ENCODE measurements at regions not wholly inside any gene's neighbourhood (a gene's known extent, or its start where the extent isn't known, plus 50 kb on each side); places are given as distances from the start of the nearest gene placed in this dataset.

- TF ChIP-seq, protein P1, sequence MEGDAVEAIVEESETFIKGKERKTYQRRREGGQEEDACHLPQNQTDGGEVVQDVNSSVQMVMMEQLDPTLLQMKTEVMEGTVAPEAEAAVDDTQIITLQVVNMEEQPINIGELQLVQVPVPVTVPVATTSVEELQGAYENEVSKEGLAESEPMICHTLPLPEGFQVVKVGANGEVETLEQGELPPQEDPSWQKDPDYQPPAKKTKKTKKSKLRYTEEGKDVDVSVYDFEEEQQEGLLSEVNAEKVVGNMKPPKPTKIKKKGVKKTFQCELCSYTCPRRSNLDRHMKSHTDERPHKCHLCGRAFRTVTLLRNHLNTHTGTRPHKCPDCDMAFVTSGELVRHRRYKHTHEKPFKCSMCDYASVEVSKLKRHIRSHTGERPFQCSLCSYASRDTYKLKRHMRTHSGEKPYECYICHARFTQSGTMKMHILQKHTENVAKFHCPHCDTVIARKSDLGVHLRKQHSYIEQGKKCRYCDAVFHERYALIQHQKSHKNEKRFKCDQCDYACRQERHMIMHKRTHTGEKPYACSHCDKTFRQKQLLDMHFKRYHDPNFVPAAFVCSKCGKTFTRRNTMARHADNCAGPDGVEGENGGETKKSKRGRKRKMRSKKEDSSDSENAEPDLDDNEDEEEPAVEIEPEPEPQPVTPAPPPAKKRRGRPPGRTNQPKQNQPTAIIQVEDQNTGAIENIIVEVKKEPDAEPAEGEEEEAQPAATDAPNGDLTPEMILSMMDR (IDR thresholded peaks at IDR 0.05; ENCODE audit: low read depth, low read length, missing input control) = no peak
- TF ChIP-seq JUND (IDR thresholded peaks at IDR 0.05) (no peak), NR2F2 (IDR thresholded peaks at IDR 0.05) (no peak)
Measured at GRCh38 chr15:62482785-62483429, 317.8 kb upstream of the C2CD4B start (continued).

- DNase-seq (ENCODE audit: low spot score) = peak; percentile 67
- 85% methylated on average over 4 of the region's 4 CpGs for WGBS
- TF ChIP-seq FOXA1 (IDR thresholded peaks at IDR 0.05) (no peak), GABPA (IDR thresholded peaks at IDR 0.05 in 1 of 2, conservative IDR thresholded peaks at IDR 0.05 in 1 of 2) (no peak), RAD21 (IDR thresholded peaks at IDR 0.05) (no peak), JUND (IDR thresholded peaks at IDR 0.05) (no peak), HNF4G (IDR thresholded peaks at IDR 0.05) (no peak), FOXA2 (IDR thresholded peaks at IDR 0.05) (no peak), EGR1 (IDR thresholded peaks at IDR 0.05; ENCODE audit: low read depth in 2 of 2) (no peak), NR2F2 (IDR thresholded peaks at IDR 0.05) (no peak), SP1 (IDR thresholded peaks at IDR 0.05) (no peak), RXRA (IDR thresholded peaks at IDR 0.05) (no peak), TAF1 (conservative IDR thresholded peaks at IDR 0.05) (no peak), ZBTB33 (IDR thresholded peaks at IDR 0.05) (no peak), YY1 (IDR thresholded peaks at IDR 0.05) (no peak), HNF4A (conservative IDR thresholded peaks at IDR 0.05) (no peak), REST (IDR thresholded peaks at IDR 0.05) (no peak)
- TF ChIP-seq, protein P1 (IDR thresholded peaks at IDR 0.05; ENCODE audit: low read depth, low read length, missing input control) = no peak
- TF ChIP-seq, protein P2, sequence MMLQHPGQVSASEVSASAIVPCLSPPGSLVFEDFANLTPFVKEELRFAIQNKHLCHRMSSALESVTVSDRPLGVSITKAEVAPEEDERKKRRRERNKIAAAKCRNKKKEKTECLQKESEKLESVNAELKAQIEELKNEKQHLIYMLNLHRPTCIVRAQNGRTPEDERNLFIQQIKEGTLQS (IDR thresholded peaks at IDR 0.05) = no peak
- H3K27ac ChIP-seq (ENCODE audit: low read depth in 1 of 2, low read length in 2 of 2) = no peak overlapping the region
- H3K9ac ChIP-seq (ENCODE audit: low read depth in 1 of 2, low read length in 2 of 2) = no peak overlapping the region
- no peaks in the 10 kb centered on the region for H3K36me3 ChIP-seq (ENCODE audit: control insufficient read depth in 4 of 4, insufficient read depth in 3 of 4, low read depth in 1 of 4, low read length in 3 of 4)
- H3K4me1 ChIP-seq (ENCODE audit: control insufficient read depth in 4 of 4, insufficient read depth in 4 of 4, low read length in 3 of 4) = no peaks in the 10 kb centered on the region
- no peaks in the 10 kb centered on the region for H3K27me3 ChIP-seq (ENCODE audit: control insufficient read depth in 4 of 4, insufficient read depth in 4 of 4, low read length in 3 of 4)
- no peak overlapping the region for H3K4me3 ChIP-seq (ENCODE audit: low read depth in 1 of 3, low read length in 3 of 3)
- no peaks in the 10 kb centered on the region for H3K9me3 ChIP-seq (ENCODE audit: control insufficient read depth in 4 of 4, low read length in 3 of 4)
Measured at GRCh38 chr15:62483814-62484213, 318.7 kb upstream of the C2CD4B start.

All from liver (tissue), 8 donors.